Uterus (tissue), 3 donors: ENCODE measurements at regions not wholly inside any gene's neighbourhood (a gene's known extent, or its start where the extent isn't known, plus 50 kb on each side); places are given as distances from the start of the nearest gene placed in this dataset.

Experiments used
- DNase-seq, 2 donors: peaks; one replicate each; pipeline ENCODE4 v3.0.0-alpha.2; 2019 to 2020
- H3K27ac ChIP-seq, 2 donors: fragments of 200-600 bp; sonication (generic); 1 replicate in 1 of 2; 2 replicates in 1 of 2; pipeline ENCODE4 v1.5.1; 2016 to 2018
- H3K27me3 ChIP-seq, 2 donors: fragments of 200-600 bp; sonication (generic); one replicate each; pipeline ENCODE4 v1.5.1; 2018 to 2019; ENCODE audit warnings: control low read depth in 1 of 2
- H3K36me3 ChIP-seq, 2 donors: fragments of 200-600 bp; sonication (generic); one replicate each; pipeline ENCODE4 v1.5.1; 2019; ENCODE audit warnings: control low read depth in 1 of 2
- H3K4me1 ChIP-seq, 2 donors: fragments of 200-600 bp; sonication (generic); one replicate each; pipeline ENCODE4 v1.5.1; 2018 to 2019; ENCODE audit warnings: control low read depth in 1 of 2
- H3K4me3 ChIP-seq, 2 donors: fragments of 200-600 bp; sonication (generic); 1 replicate in 1 of 2; 2 replicates in 1 of 2; pipeline ENCODE4 v1.5.1; 2018 to 2019; ENCODE audit warnings: mild to moderate bottlenecking in 1 of 2
- H3K9me3 ChIP-seq, 2 donors: fragments of 200-600 bp; sonication (generic); one replicate each; pipeline ENCODE4 v1.5.1; 2019; ENCODE audit warnings: control low read depth in 1 of 2
- POLR2A ChIP-seq, 2 donors: fragments of 450-650 bp; IDR thresholded peaks; one replicate each; pipeline ENCODE4 v1.6.1; 2016; ENCODE audit warnings: antibody characterized with exemption in 2 of 2, mild to moderate bottlenecking in 1 of 2, moderate library complexity in 1 of 2
- intact Hi-C: fragments of 100-400 bp; cut with DNase I; formaldehyde crosslinking; loops from one replicate; pipeline ENCODE4 v1.15.1; 2023; ENCODE audit warnings: low total_unique reads
- TF ChIP-seq, protein P1 (sequence below), 4 experiments: fragments of 200-600 bp in 2 of 4; fragments of 450-650 bp in 2 of 4; sonication (generic) in 2 of 4; IDR thresholded peaks; one replicate each; pipeline ENCODE4 v1.5.1; 2016 to 2019; ENCODE audit warnings: antibody characterized with exemption in 4 of 4, mild to moderate bottlenecking in 2 of 4, moderate library complexity in 1 of 4
- donor health status: DM: yes; HTN: yes; CAD: no.

DNA sequence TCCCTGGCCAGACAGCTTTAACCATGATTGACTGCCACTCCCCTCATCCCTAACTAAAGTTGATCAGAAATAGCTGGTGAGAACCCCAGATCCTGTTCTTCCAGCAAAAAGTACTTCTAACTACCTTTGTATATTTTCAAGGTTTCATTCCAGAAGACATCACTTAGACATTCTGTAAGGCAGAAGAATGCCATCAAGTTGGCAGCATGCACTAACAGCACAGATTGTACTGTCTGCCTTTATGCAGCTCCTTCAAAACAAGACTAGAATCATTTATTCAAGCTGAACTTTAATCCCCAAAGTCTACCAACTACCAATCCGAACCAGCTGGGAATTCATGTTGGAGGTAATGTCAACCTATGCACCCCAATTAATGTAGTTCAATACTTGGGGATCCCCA is 167.6 kb upstream of the KLHL1 start:
- Histone ChIP-seq H3K9me3 (no peaks in the 10 kb centered on the region), H3K4me1 (no peaks in the 10 kb centered on the region), H3K27me3 (no peaks in the 10 kb centered on the region), H3K36me3 (no peaks in the 10 kb centered on the region), H3K27ac (no peak overlapping the region), H3K4me3 (no peak overlapping the region)
- no peak for DNase-seq
- intact Hi-C loops: no loop called here
- TF ChIP-seq POLR2A (IDR thresholded peaks at IDR 0.05): no peak
- TF ChIP-seq, protein P1, sequence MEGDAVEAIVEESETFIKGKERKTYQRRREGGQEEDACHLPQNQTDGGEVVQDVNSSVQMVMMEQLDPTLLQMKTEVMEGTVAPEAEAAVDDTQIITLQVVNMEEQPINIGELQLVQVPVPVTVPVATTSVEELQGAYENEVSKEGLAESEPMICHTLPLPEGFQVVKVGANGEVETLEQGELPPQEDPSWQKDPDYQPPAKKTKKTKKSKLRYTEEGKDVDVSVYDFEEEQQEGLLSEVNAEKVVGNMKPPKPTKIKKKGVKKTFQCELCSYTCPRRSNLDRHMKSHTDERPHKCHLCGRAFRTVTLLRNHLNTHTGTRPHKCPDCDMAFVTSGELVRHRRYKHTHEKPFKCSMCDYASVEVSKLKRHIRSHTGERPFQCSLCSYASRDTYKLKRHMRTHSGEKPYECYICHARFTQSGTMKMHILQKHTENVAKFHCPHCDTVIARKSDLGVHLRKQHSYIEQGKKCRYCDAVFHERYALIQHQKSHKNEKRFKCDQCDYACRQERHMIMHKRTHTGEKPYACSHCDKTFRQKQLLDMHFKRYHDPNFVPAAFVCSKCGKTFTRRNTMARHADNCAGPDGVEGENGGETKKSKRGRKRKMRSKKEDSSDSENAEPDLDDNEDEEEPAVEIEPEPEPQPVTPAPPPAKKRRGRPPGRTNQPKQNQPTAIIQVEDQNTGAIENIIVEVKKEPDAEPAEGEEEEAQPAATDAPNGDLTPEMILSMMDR (IDR thresholded peaks at IDR 0.05): no peak

GRCh38 chr13:70255406-70255991 is 147.2 kb upstream of the KLHL1 start:
- intact Hi-C loops: no loop called here
- no peaks in the 10 kb centered on the region for H3K36me3 ChIP-seq
- DNase-seq: no peak
- TF ChIP-seq, protein P1 (IDR thresholded peaks at IDR 0.05): no peak
- no peak for TF ChIP-seq POLR2A (IDR thresholded peaks at IDR 0.05)
- no peak overlapping the region for H3K4me3 ChIP-seq
- H3K27me3 ChIP-seq: no peaks in the 10 kb centered on the region
- no peaks in the 10 kb centered on the region for H3K4me1 ChIP-seq
- H3K27ac ChIP-seq: no peak overlapping the region
- no peaks in the 10 kb centered on the region for H3K9me3 ChIP-seq

- intact Hi-C loops: no loop called here
- Histone ChIP-seq H3K27me3 (no peaks in the 10 kb centered on the region), H3K4me1 (no peaks in the 10 kb centered on the region), H3K36me3 (no peaks in the 10 kb centered on the region), H3K4me3 (no peak overlapping the region), H3K27ac (no peak overlapping the region), H3K9me3 (no peaks in the 10 kb centered on the region)
- DNase-seq: no peak
- TF ChIP-seq, protein P1 (IDR thresholded peaks at IDR 0.05): no peak
- TF ChIP-seq POLR2A (IDR thresholded peaks at IDR 0.05): no peak
Measured at GRCh38 chr13:70253834-70254233, 145.6 kb upstream of the KLHL1 start.

DNA sequence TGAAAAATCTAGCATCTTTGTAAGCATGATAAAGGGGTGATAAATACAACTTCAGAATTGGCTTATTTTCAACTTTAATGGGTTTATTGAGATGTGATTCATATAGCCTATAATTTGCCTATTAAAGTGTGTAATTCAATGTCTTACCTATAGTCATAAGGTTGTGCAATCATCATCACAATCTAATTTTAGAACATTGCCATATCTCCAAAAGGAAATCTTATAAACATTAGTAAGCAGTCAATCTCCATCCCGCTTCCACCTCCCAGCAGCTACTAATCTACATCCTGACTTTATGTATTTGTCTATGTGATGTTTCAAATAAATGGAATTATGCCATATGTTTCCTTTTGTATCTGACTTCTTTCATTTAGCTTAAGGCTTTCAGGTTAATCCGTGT is 145.2 kb upstream of the KLHL1 start:
- DNase-seq: no peak
- Histone ChIP-seq H3K4me1 (no peaks in the 10 kb centered on the region), H3K27me3 (no peaks in the 10 kb centered on the region), H3K9me3 (no peaks in the 10 kb centered on the region), H3K27ac (no peak overlapping the region), H3K4me3 (no peak overlapping the region), H3K36me3 (no peaks in the 10 kb centered on the region)
- intact Hi-C loops: no loop called here
- TF ChIP-seq, protein P1 (IDR thresholded peaks at IDR 0.05): no peak
- no peak for TF ChIP-seq POLR2A (IDR thresholded peaks at IDR 0.05)

DNA sequence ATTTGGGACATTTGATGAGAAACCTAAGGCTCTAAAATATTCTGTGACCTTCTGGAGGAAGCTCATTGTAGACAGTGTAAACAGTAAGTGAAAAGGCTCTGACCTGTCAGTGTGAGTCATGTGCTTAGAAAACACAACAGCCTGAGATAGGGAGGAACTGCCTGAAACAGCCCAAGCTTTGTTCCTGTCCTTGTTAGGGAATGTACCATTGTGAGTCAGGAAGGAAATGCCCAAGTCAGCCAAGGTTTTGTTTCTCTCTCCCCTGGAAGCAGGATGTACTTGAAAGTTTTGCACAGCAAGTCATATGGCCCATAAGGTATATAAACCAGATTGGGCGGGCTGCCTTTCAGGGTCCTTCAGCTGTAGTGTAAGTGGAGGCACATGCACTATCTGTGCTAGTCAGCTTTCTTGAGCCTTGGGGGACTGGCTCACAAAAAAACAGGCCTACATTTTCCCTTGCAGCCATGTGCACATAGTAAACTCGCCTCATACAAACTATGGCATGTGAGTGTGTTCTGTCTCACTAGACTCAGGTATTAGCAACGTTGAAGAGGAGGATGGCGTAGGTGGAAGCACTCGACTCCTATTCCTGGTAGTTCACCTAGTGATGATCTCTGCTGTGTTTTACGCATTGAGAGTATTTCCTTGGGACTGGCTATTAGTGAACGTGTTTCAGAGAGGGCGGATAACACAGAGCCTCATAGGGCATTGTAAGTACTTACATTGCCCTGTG is 141.2 kb upstream of the KLHL1 start:
- H3K27me3 ChIP-seq: no peaks in the 10 kb centered on the region
- H3K36me3 ChIP-seq: no peaks in the 10 kb centered on the region
- H3K4me3 ChIP-seq: no peak overlapping the region
- H3K9me3 ChIP-seq: no peaks in the 10 kb centered on the region
- no peak overlapping the region for H3K27ac ChIP-seq
- TF ChIP-seq, protein P1 (IDR thresholded peaks at IDR 0.05): no peak
- no peak for TF ChIP-seq POLR2A (IDR thresholded peaks at IDR 0.05)
- intact Hi-C loops: no loop called here
- no peak for DNase-seq
- H3K4me1 ChIP-seq: no peaks in the 10 kb centered on the region
